GM12892 (cell line): ENCODE measurements at regions not wholly inside any gene's neighbourhood (a gene's known extent, or its start where the extent isn't known, plus 50 kb on each side); places are given as distances from the start of the nearest gene placed in this dataset.

Experiments used
- POLR2A ChIP-seq: IDR thresholded peaks from 2 replicates; pipeline ENCODE4 v1.6.1; 2011; ENCODE audit warnings: low read depth, low read length, control low read depth
- POLR2AphosphoS5 ChIP-seq: IDR thresholded peaks from 2 replicates; pipeline ENCODE4 v1.6.1; 2011; ENCODE audit warnings: low read depth, low read length, control low read depth
- TAF1 ChIP-seq: IDR thresholded peaks from 2 replicates; pipeline ENCODE4 v1.6.1; 2011; ENCODE audit warnings: low read depth, mild to moderate bottlenecking, control low read depth, low read length, borderline replicate concordance

DNA sequence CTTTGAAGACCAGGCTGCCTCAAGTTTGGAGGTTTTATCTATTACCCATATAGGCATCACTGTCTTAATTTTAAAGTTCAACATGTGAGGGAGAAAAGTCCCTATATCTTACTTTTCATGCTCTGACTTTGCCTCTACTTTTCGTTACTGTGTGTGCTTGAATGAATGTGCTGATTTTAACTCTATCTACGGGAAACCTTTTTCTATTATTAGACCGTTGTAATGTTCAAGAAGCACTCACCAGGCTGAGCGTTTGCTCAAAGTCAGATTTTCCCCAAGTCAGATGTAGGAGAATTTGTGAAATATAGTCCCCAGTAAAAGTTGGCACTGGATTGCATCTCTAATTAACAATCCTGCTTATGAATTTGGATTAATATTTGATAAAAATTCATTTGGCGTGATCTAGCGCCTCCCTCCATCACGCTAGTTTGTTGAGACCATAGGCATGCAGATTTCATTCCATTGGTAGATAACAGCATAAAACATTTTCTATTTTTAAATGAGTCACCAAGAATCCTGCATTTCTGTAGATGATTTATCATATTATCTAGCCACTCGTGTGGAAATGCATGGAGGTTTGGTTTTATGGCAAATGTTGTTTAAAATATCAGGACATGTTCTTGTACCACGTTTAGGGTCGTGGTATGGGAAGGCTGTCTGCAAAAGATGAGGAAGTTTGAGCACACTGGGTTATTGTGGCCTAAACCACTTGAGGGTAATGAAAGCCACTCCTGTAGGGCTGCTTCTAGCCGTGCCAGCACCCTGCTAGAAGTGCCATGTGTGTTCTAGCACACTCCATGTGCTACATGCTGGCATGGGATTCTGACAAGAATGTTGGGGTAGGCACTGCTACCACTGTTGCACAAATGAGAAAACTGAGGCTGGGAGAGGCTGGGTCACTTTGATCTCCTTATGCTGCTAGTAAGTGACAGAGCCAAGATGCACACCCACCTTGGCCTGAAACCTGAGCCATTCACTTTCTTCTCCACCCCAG, 179.4 kb downstream of the FGF9 start:
- TF ChIP-seq POLR2AphosphoS5: no peak
- no peak for TF ChIP-seq TAF1
- TF ChIP-seq POLR2A: no peak
